ENCODE measurements at regions not wholly inside any gene's neighbourhood (a gene's known extent, or its start where the extent isn't known, plus 50 kb on each side); places are given as distances from the start of the nearest gene placed in this dataset.

- Histone ChIP-seq H3K27me3 (ENCODE audit: control insufficient read depth in 2 of 2, insufficient read depth in 2 of 2, low read length in 2 of 2) (no peaks in the 10 kb centered on the region), H3K9me3 (replicated peaks; ENCODE audit: control insufficient read depth, insufficient read depth, low read length) (peaks cover 11% of the 10 kb centered on the region), H3K9ac (replicated peaks; ENCODE audit: extremely low read depth, insufficient read depth, low read length) (no peak overlapping the region), H2AFZ (ENCODE audit: low read depth, low read length) (no peak overlapping the region), H3K9me1 (replicated peaks; ENCODE audit: control insufficient read depth, extremely low read depth, insufficient read depth, low read length) (no peaks in the 10 kb centered on the region), H4K20me1 (replicated peaks; ENCODE audit: control insufficient read depth, extremely low read depth, insufficient read depth, low read length) (no peaks in the 10 kb centered on the region), H3K4me2 (ENCODE audit: insufficient read depth, low read length) (no peak overlapping the region), H3K4me3 (replicated peaks in 1 of 3; ENCODE audit: insufficient read depth in 1 of 3, low read depth in 1 of 3, low read length in 3 of 3) (no peak overlapping the region), H3K79me2 (ENCODE audit: control insufficient read depth, insufficient read depth, low read length) (no peaks in the 10 kb centered on the region), H3K36me3 (ENCODE audit: control insufficient read depth in 2 of 2, extremely low read depth in 1 of 2, insufficient read depth in 2 of 2, low read length in 2 of 2) (no peaks in the 10 kb centered on the region), H3K27ac (ENCODE audit: insufficient read depth, low read depth, low read length) (no peak overlapping the region), H3K4me1 (ENCODE audit: control insufficient read depth, extremely low read depth, insufficient read depth, low read length) (no peaks in the 10 kb centered on the region)
- dilution Hi-C loops (cut with MboI; ENCODE audit: extremely low pct_ligation_motif_present, low sequenced_read_pairs) = no loop called here
- POLR2A ChIA-PET = no interaction called here
- BruUV-seq (replicated peaks) = no TSS peak
- no peak for TF ChIP-seq MAX (IDR thresholded peaks at IDR 0.05; ENCODE audit: insufficient read depth, insufficient read length)
- no peak for TF ChIP-seq MYC (IDR thresholded peaks at IDR 0.05; ENCODE audit: low read depth, low read length)
- no peak for TF ChIP-seq JUN (IDR thresholded peaks at IDR 0.05; ENCODE audit: borderline replicate concordance, insufficient read depth, insufficient read length, low read depth)
- DNase-seq (ENCODE audit: low read depth, low spot score) (no peak), FAIRE-seq (no peak)
- intact Hi-C loops (cut with micrococcal nuclease) = no loop called here
- CTCF ChIA-PET = no interaction called here
These were observed 659.8 kb downstream of the VRK1 start for GRCh38 chr14:97456958-97457357.

GRCh38 chr14:97457575-97458085 is 660.4 kb downstream of the VRK1 start:
- no peak overlapping the region for H3K27ac ChIP-seq (ENCODE audit: insufficient read depth, low read depth, low read length)
- FAIRE-seq (no peak), DNase-seq (ENCODE audit: low read depth, low spot score) (no peak)
- no peaks in the 10 kb centered on the region for H4K20me1 ChIP-seq (replicated peaks; ENCODE audit: control insufficient read depth, extremely low read depth, insufficient read depth, low read length)
- no peak overlapping the region for H3K4me3 ChIP-seq (replicated peaks in 1 of 3; ENCODE audit: insufficient read depth in 1 of 3, low read depth in 1 of 3, low read length in 3 of 3)
- H3K79me2 ChIP-seq (ENCODE audit: control insufficient read depth, insufficient read depth, low read length) = no peaks in the 10 kb centered on the region
- H3K9me3 ChIP-seq (replicated peaks; ENCODE audit: control insufficient read depth, insufficient read depth, low read length) = peaks cover 11% of the 10 kb centered on the region
- TF ChIP-seq JUN (IDR thresholded peaks at IDR 0.05; ENCODE audit: borderline replicate concordance, insufficient read depth, insufficient read length, low read depth) (no peak), CTCF (IDR thresholded peaks at IDR 0.05; ENCODE audit: extremely low read depth in 1 of 2, insufficient read depth in 1 of 2, low read depth in 1 of 2, low read length in 2 of 2) (no peak), POLR2AphosphoS5 (IDR thresholded peaks at IDR 0.05; ENCODE audit: insufficient read depth, low read depth, low read length) (no peak), POLR2A (IDR thresholded peaks at IDR 0.05; ENCODE audit: low read depth, low read length) (no peak), MYC (IDR thresholded peaks at IDR 0.05; ENCODE audit: low read depth, low read length) (no peak), FOS (IDR thresholded peaks at IDR 0.05; ENCODE audit: borderline replicate concordance, insufficient read depth, low read length) (no peak), MAX (IDR thresholded peaks at IDR 0.05; ENCODE audit: insufficient read depth, insufficient read length) (no peak), GATA2 (IDR thresholded peaks at IDR 0.05; ENCODE audit: insufficient read depth, insufficient read length, low read depth, low read length) (no peak), EZH2 (IDR thresholded peaks at IDR 0.05; ENCODE audit: borderline replicate concordance, low read depth, low read length, severe bottlenecking) (no peak)
- ChIA-PET POLR2A (no interaction called here), CTCF (no interaction called here)
- BruUV-seq (replicated peaks) = no TSS peak
- H3K36me3 ChIP-seq (ENCODE audit: control insufficient read depth in 2 of 2, extremely low read depth in 1 of 2, insufficient read depth in 2 of 2, low read length in 2 of 2) = no peaks in the 10 kb centered on the region
- no peaks in the 10 kb centered on the region for H3K9me1 ChIP-seq (replicated peaks; ENCODE audit: control insufficient read depth, extremely low read depth, insufficient read depth, low read length)
- no peaks in the 10 kb centered on the region for H3K4me1 ChIP-seq (ENCODE audit: control insufficient read depth, extremely low read depth, insufficient read depth, low read length)
- H3K4me2 ChIP-seq (ENCODE audit: insufficient read depth, low read length) = no peak overlapping the region
- intact Hi-C loops (cut with micrococcal nuclease) (no loop called here), dilution Hi-C loops (cut with MboI; ENCODE audit: extremely low pct_ligation_motif_present, low sequenced_read_pairs) (no loop called here)
- no peak overlapping the region for H2AFZ ChIP-seq (ENCODE audit: low read depth, low read length)
- H3K27me3 ChIP-seq (ENCODE audit: control insufficient read depth in 2 of 2, insufficient read depth in 2 of 2, low read length in 2 of 2) = no peaks in the 10 kb centered on the region
- no peak overlapping the region for H3K9ac ChIP-seq (replicated peaks; ENCODE audit: extremely low read depth, insufficient read depth, low read length)
